ENCODE measurements at regions not wholly inside any gene's neighbourhood (a gene's known extent, or its start where the extent isn't known, plus 50 kb on each side); places are given as distances from the start of the nearest gene placed in this dataset.

- Histone ChIP-seq H3K27ac (ENCODE audit: insufficient read depth, low read length) (no peak overlapping the region), H4K20me1 (ENCODE audit: insufficient read depth, low read length) (no peaks in the 10 kb centered on the region), H3K9me1 (ENCODE audit: insufficient read depth, low read length) (no peaks in the 10 kb centered on the region), H3K4me3 (ENCODE audit: insufficient read depth, low read depth, low read length) (no peak overlapping the region), H2BK120ac (ENCODE audit: low read depth, low read length) (no peak overlapping the region), H3K4ac (ENCODE audit: low read depth, low read length) (no peak overlapping the region), H3K4me1 (ENCODE audit: control insufficient read depth, insufficient read depth, low read length) (no peaks in the 10 kb centered on the region), H3K18ac (ENCODE audit: low read depth, low read length) (no peak overlapping the region), H4K91ac (ENCODE audit: insufficient read depth, low read depth, low read length) (no peak overlapping the region), H3K56ac (ENCODE audit: extremely low read depth, insufficient read depth, low read length) (no peak overlapping the region), H3K23ac (ENCODE audit: low read depth, low read length) (no peak overlapping the region), H2BK5ac (ENCODE audit: low read depth, low read length, poor library complexity, severe bottlenecking) (no peak overlapping the region), H4K5ac (ENCODE audit: low read depth, low read length) (no peak overlapping the region), H3K27me3 (ENCODE audit: control insufficient read depth, insufficient read depth, low read length) (peaks cover 18% of the 10 kb centered on the region), H3K14ac (replicated peaks; ENCODE audit: low read depth, low read length) (no peak overlapping the region), H2AK9ac (replicated peaks; ENCODE audit: low read depth, low read length, poor library complexity) (no peak overlapping the region), H3K9me3 (ENCODE audit: control insufficient read depth, insufficient read depth, low read length) (no peaks in the 10 kb centered on the region), H4K8ac (ENCODE audit: low read depth in 2 of 2, low read length in 2 of 2) (no peak overlapping the region), H3K4me2 (ENCODE audit: low read depth, low read length) (no peak overlapping the region), H2AK5ac (ENCODE audit: low read depth, low read length) (no peak overlapping the region), H2BK15ac (ENCODE audit: low read depth, low read length) (no peak overlapping the region), H3K9ac (ENCODE audit: low read depth, low read length) (no peak overlapping the region), H2BK20ac (ENCODE audit: low read depth, low read length) (no peak overlapping the region), H3K36me3 (ENCODE audit: control insufficient read depth, insufficient read depth, low read length) (no peaks in the 10 kb centered on the region), H3K79me1 (ENCODE audit: low read depth in 1 of 2, low read length in 2 of 2) (no peaks in the 10 kb centered on the region), H2AFZ (replicated peaks; ENCODE audit: low read length, poor library complexity) (no peak overlapping the region)
- POLR2A ChIA-PET (ENCODE audit: unreplicated experiment), result no interaction called here
- BruUV-seq (replicated peaks), result no TSS peak
- no peak for TF ChIP-seq MAZ (IDR thresholded peaks at IDR 0.05; ENCODE audit: borderline replicate concordance, low read depth, low read length)
- TF ChIP-seq MAFK (IDR thresholded peaks at IDR 0.05; ENCODE audit: low read depth, low read length), result no peak
- TF ChIP-seq POLR2A (IDR thresholded peaks at IDR 0.05; ENCODE audit: low read depth, low read length), result no peak
- TF ChIP-seq FOS (IDR thresholded peaks at IDR 0.05; ENCODE audit: low read depth, low read length), result no peak
- no peak for TF ChIP-seq SMC3 (IDR thresholded peaks at IDR 0.05; ENCODE audit: low read depth, low read length)
- no peak for TF ChIP-seq BHLHE40 (IDR thresholded peaks at IDR 0.05; ENCODE audit: low read depth, low read length)
- TF ChIP-seq RAD21 (IDR thresholded peaks at IDR 0.05; ENCODE audit: low read length), result no peak
- no peak for TF ChIP-seq NFE2L2 (IDR thresholded peaks at IDR 0.05; ENCODE audit: low read depth, low read length)
- no peak for TF ChIP-seq RCOR1 (IDR thresholded peaks at IDR 0.05; ENCODE audit: insufficient replicate concordance, low read length)
- no peak for TF ChIP-seq CHD1 (IDR thresholded peaks at IDR 0.05; ENCODE audit: low read depth, low read length)
- TF ChIP-seq RFX5 (IDR thresholded peaks at IDR 0.05; ENCODE audit: low read depth, low read length), result no peak
- TF ChIP-seq CEBPB (IDR thresholded peaks at IDR 0.05; ENCODE audit: low read depth, low read length), result no peak
- no peak for TF ChIP-seq MXI1 (IDR thresholded peaks at IDR 0.05; ENCODE audit: borderline replicate concordance, low read depth, low read length)
- CTCF ChIA-PET, result interaction anchor here (1.4 kb wide), 1 partner anchor 39 kb away, joined by 4 read pairs; no protein-coding TSS in a partner anchor
- no peak for ATAC-seq (ENCODE audit: low read depth)
- no peak for DNase-seq
- intact Hi-C loops (cut with micrococcal nuclease) (no loop called here), in situ Hi-C loops (cut with MboI; ENCODE audit: low sequenced_read_pairs) (no loop called here), dilution Hi-C loops (cut with HindIII; ENCODE audit: low sequenced_read_pairs, unreplicated experiment) (no loop called here)
- 84% methylated on average over 4 of the region's 8 CpGs; no CpG with 5 or more reads in 1 of the 2 experiments for WGBS, 2 experiments (ENCODE audit: extremely low coverage in 2 of 2, insufficient read length in 1 of 2)
These were observed 129.4 kb upstream of the NCK2 start for GRCh38 chr2:105615305-105615704.
